SH-SY5Y (cell line): ENCODE measurements at regions not wholly inside any gene's neighbourhood (a gene's known extent, or its start where the extent isn't known, plus 50 kb on each side); places are given as distances from the start of the nearest gene placed in this dataset.

Experiments used
- GATA2 ChIP-seq: IDR thresholded peaks from 2 replicates; pipeline ENCODE4 v1.6.1; 2011; ENCODE audit warnings: mild to moderate bottlenecking, low read depth, low read length
- GATA3 ChIP-seq: IDR thresholded peaks from 2 replicates; pipeline ENCODE4 v1.6.1; 2011; ENCODE audit warnings: low read depth, mild to moderate bottlenecking, low read length, moderate library complexity

DNA sequence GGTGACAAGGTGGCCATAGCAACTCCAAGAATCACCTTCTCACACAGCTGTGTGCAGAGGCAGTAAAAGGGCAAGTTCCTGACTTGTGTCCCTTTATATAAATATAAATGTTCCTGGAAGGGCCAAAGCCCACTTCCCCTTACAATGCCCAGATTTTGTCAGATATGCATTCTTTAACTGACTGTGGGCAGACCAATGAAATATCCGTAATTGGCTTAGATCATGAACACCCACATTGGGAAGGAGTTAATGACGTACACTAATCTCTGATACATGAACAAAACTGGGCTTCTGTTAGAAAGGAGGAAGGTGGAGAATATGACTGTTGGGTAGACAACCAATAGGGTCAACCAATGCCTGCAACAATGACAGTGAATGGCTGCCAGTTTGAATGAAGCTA is 397.2 kb upstream of the CLINT1 start:
- TF ChIP-seq GATA2, result no peak
- no peak for TF ChIP-seq GATA3
